Peyer's patch (tissue), 4 donors: ENCODE measurements at regions not wholly inside any gene's neighbourhood (a gene's known extent, or its start where the extent isn't known, plus 50 kb on each side); places are given as distances from the start of the nearest gene placed in this dataset.

Experiments used
- DNase-seq, 3 donors: peaks; one replicate each; pipeline ENCODE4 v3.0.0-alpha.2; 2017 to 2019
- H3K27ac ChIP-seq, 4 donors: fragments of 200-600 bp; sonication (generic); one replicate each; pipeline ENCODE4 v1.5.1; 2016 to 2019
- H3K27me3 ChIP-seq, 2 donors: fragments of 200-600 bp; sonication (generic); one replicate each; pipeline ENCODE4 v1.5.1; 2019
- H3K36me3 ChIP-seq, 3 donors: fragments of 200-600 bp; sonication (generic); one replicate each; pipeline ENCODE4 v1.5.1; 2016 to 2019
- H3K4me1 ChIP-seq, 4 donors: fragments of 200-600 bp; sonication (generic); one replicate each; pipeline ENCODE4 v1.5.1; 2016 to 2019
- H3K4me3 ChIP-seq, 4 donors: fragments of 200-600 bp; sonication (generic); 1 replicate in 3 of 4; 2 replicates in 1 of 4; pipeline ENCODE4 v1.5.1; 2016 to 2019; ENCODE audit warnings: mild to moderate bottlenecking in 1 of 4
- H3K9me3 ChIP-seq, 4 donors: fragments of 200-600 bp; sonication (generic); one replicate each; pipeline ENCODE4 v1.5.1; 2016 to 2019; ENCODE audit warnings: mild to moderate bottlenecking in 1 of 4
- POLR2A ChIP-seq, 2 donors: fragments of 450-650 bp; IDR thresholded peaks; one replicate each; pipeline ENCODE4 v1.5.1; 2017; ENCODE audit warnings: antibody characterized with exemption in 2 of 2, mild to moderate bottlenecking in 2 of 2, moderate library complexity in 2 of 2
- TF ChIP-seq, protein P1 (sequence below), 6 experiments: fragments of 450-650 bp in 4 of 6; fragments of 200-600 bp in 2 of 6; sonication (generic) in 1 of 6; IDR thresholded peaks; one replicate each; pipeline ENCODE4 v1.5.1; 2017 to 2019; ENCODE audit warnings: antibody characterized with exemption in 6 of 6, mild to moderate bottlenecking in 3 of 6, moderate library complexity in 1 of 6

DNA sequence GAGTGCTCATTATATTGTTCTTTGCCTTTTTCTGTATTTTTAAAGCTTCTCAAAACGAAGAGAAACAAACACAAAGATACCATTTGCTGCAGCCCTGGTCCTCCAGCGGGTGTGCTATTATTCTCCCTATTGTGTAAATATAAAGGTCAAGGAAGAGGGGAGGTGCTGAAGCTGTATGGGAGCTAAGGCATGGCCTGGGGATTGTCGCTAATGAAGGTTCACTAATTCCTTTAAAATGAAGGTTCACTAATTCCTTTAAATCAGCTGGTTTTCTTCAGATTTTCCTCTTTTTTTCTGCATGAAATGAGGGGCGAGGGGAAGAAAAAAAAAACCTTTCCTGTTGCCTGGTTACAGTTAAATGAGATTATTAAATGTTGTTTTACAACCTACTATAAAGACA is 74.5 kb upstream of the MAP1B start:
- no peak overlapping the region for H3K4me3 ChIP-seq
- H3K27me3 ChIP-seq = no peaks in the 10 kb centered on the region
- no peaks in the 10 kb centered on the region for H3K4me1 ChIP-seq
- TF ChIP-seq, protein P1, sequence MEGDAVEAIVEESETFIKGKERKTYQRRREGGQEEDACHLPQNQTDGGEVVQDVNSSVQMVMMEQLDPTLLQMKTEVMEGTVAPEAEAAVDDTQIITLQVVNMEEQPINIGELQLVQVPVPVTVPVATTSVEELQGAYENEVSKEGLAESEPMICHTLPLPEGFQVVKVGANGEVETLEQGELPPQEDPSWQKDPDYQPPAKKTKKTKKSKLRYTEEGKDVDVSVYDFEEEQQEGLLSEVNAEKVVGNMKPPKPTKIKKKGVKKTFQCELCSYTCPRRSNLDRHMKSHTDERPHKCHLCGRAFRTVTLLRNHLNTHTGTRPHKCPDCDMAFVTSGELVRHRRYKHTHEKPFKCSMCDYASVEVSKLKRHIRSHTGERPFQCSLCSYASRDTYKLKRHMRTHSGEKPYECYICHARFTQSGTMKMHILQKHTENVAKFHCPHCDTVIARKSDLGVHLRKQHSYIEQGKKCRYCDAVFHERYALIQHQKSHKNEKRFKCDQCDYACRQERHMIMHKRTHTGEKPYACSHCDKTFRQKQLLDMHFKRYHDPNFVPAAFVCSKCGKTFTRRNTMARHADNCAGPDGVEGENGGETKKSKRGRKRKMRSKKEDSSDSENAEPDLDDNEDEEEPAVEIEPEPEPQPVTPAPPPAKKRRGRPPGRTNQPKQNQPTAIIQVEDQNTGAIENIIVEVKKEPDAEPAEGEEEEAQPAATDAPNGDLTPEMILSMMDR (IDR thresholded peaks at IDR 0.05) = no peak
- TF ChIP-seq POLR2A (IDR thresholded peaks at IDR 0.05) = no peak
- DNase-seq = no peak
- no peaks in the 10 kb centered on the region for H3K36me3 ChIP-seq
- no peaks in the 10 kb centered on the region for H3K9me3 ChIP-seq
- H3K27ac ChIP-seq = no peak overlapping the region

DNA sequence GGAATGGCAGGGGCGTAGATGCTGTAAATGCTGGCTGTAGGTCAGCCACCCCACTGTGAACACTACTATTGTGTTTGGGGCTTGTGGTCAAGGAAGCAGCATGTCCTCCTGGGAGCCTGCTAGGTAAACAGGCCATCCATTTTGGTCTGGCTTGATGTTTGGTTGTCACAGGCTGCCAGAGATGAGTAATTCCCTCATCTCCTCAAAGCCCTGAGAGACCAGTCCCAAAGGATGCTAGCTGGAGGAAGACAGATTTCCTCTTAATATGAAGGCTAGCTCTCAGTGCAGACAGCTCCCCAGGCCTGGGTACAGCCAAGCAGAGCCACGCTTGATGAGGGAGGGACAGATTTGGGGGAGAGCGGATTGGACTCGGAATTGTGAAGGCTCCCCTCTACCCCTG is 72.5 kb upstream of the MAP1B start:
- Histone ChIP-seq H3K27ac (no peak overlapping the region), H3K4me3 (no peak overlapping the region), H3K9me3 (no peaks in the 10 kb centered on the region), H3K27me3 (no peaks in the 10 kb centered on the region), H3K36me3 (no peaks in the 10 kb centered on the region), H3K4me1 (no peaks in the 10 kb centered on the region)
- no peak for DNase-seq
- TF ChIP-seq POLR2A (IDR thresholded peaks at IDR 0.05) = no peak
- TF ChIP-seq, protein P1 (IDR thresholded peaks at IDR 0.05) = no peak

DNA sequence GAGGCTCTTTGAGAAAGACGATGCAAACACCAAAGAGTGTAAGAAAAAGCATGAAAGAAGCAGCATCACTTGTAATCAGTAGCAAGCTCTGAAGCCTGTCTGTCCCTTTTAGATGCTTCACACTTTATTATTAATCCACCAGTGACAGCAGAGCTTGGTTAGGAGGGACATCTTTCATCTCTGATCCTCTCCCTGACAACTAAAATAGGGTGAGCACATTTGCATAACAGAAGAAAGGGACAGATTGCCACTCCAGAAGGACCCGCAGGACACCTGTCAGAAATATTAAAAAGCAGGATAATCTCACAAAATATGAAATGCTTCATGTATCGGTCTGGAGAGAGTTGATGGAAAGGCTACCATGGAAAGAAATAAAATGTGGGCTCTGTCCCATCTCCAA is 71.4 kb upstream of the MAP1B start:
- no peak for DNase-seq
- H3K9me3 ChIP-seq = no peaks in the 10 kb centered on the region
- H3K4me3 ChIP-seq = no peak overlapping the region
- no peak overlapping the region for H3K27ac ChIP-seq
- no peaks in the 10 kb centered on the region for H3K36me3 ChIP-seq
- H3K27me3 ChIP-seq = no peaks in the 10 kb centered on the region
- no peaks in the 10 kb centered on the region for H3K4me1 ChIP-seq
- TF ChIP-seq, protein P1 (IDR thresholded peaks at IDR 0.05) = no peak
- TF ChIP-seq POLR2A (IDR thresholded peaks at IDR 0.05) = no peak

DNA sequence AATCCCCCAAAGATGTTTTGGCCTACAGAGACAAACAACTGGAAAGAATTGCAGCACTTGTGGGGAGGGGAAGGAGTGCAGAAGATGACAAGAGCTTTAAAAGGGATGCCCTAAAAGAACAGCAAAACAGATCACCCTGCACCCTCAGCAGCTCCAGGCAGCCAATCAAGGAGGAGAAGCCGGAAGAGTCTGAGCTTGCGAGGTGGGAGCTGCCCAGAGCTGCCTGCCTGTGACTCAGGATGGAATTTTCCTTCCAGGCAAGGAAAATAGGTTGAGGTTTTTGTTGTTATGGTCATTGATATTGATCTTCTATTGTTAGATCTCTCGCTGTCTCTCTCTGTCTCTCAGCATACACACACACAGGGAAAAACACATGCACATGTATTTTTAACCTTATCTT is 70.3 kb upstream of the MAP1B start:
- TF ChIP-seq, protein P1 (IDR thresholded peaks at IDR 0.05) = no peak
- no peak for TF ChIP-seq POLR2A (IDR thresholded peaks at IDR 0.05)
- Histone ChIP-seq H3K4me3 (no peak overlapping the region), H3K27me3 (no peaks in the 10 kb centered on the region), H3K36me3 (no peaks in the 10 kb centered on the region), H3K9me3 (no peaks in the 10 kb centered on the region), H3K4me1 (no peaks in the 10 kb centered on the region), H3K27ac (no peak overlapping the region)
- DNase-seq = no peak

DNA sequence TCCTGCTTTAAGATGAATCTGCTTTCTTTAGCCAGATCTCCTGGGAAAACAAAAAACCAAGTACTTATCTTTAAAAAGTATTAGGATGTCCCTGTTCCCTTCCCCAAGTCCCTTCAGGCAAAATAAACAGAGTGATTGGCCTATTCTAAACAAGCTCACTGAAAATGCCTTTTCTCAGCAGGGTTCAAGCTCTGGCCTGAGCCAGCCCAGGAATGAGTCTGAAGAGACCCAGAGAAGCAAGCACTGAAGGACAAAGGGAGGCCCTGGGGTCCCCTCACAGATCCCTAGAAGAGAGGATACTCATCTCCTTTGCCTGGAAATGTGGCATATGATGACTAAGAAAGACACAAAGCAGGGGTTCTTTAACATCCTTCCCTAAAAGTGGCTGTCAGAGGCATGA is 66.8 kb upstream of the MAP1B start:
- Histone ChIP-seq H3K27ac (no peak overlapping the region), H3K36me3 (no peaks in the 10 kb centered on the region), H3K9me3 (no peaks in the 10 kb centered on the region), H3K4me1 (no peaks in the 10 kb centered on the region), H3K27me3 (no peaks in the 10 kb centered on the region), H3K4me3 (no peak overlapping the region)
- no peak for DNase-seq
- TF ChIP-seq, protein P1 (IDR thresholded peaks at IDR 0.05) = no peak
- TF ChIP-seq POLR2A (IDR thresholded peaks at IDR 0.05) = no peak

DNA sequence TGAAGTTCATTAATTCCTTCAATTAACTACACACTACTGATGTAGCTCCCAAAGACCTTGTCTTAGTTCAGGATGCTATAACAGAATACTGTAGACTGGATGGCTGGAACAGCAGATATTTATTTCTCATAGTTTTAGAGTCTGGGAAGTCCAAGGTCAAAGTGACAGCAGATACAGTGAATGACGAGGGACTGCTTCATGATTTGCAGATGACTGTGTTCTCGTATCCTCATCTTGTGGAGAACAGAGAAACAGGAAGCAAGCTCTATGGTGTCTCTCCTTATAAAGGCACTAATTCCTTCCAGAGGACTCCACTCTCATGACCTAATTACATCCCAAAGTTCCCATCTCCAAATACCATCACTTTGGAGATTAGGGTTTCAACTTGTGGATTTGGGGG is 65.6 kb upstream of the MAP1B start:
- TF ChIP-seq POLR2A (IDR thresholded peaks at IDR 0.05) = no peak

More for the DNA sequence above, 65.6 kb upstream of the MAP1B start:
- no peaks in the 10 kb centered on the region for H3K27me3 ChIP-seq
- H3K27ac ChIP-seq = no peak overlapping the region
- H3K4me3 ChIP-seq = no peak overlapping the region
- no peak for DNase-seq
- H3K36me3 ChIP-seq = no peaks in the 10 kb centered on the region
- H3K4me1 ChIP-seq = no peaks in the 10 kb centered on the region
- no peaks in the 10 kb centered on the region for H3K9me3 ChIP-seq
